B cell (primary cell): ENCODE measurements at regions not wholly inside any gene's neighbourhood (a gene's known extent, or its start where the extent isn't known, plus 50 kb on each side); places are given as distances from the start of the nearest gene placed in this dataset.

Source experiments
- ATAC-seq: fragments of 200-7000 bp; cut with Tn5 transposase; one replicate; pipeline ENCODE4 v1.10.0; 2021; ENCODE audit warnings: low read depth, mild to moderate bottlenecking, moderate number of reproducible peaks, moderate library complexity
- CTCF ChIA-PET: fragments of 350-600 bp; sonication (Branson Sonifier 250); formaldehyde crosslinking; loops from one replicate; lab custom pipeline; 2021; ENCODE audit warnings: antibody characterized with exemption, inconsistent platforms; lab: Charles Lee
- POLR2A ChIA-PET: fragments of 350-600 bp; sonication (Branson Sonifier 250); formaldehyde crosslinking; loops from one replicate; lab custom pipeline; 2021; ENCODE audit warnings: antibody characterized with exemption; lab: Charles Lee
- DNase-seq: peaks from one replicate; pipeline ENCODE4 v3.0.0; 2013
- H2AFZ ChIP-seq: 2 replicates; pipeline ENCODE4 v1.6.1; 2012; ENCODE audit warnings: mild to moderate bottlenecking, low read depth, low read length; ENCODE audit not compliant: insufficient read depth, poor library complexity, severe bottlenecking
- H3K27ac ChIP-seq, 2 donors: 1 replicate in 1 of 2; 2 replicates in 1 of 2; pipeline ENCODE4 v1.5.1; 2012 to 2013; ENCODE audit warnings: low read length in 2 of 2, mild to moderate bottlenecking in 2 of 2, moderate library complexity in 1 of 2
- H3K27me3 ChIP-seq, 4 experiments: fragments of 200-600 bp in 1 of 4; sonication (generic) in 1 of 4; replicated peaks in 1 of 4; 1 replicate in 2 of 4; 2 replicates in 2 of 4; pipeline versions ENCODE4 v1.6.1 to v1.7.0; 2013 to 2016; ENCODE audit warnings: low read length in 3 of 4, mild to moderate bottlenecking in 2 of 4, mixed read lengths in 1 of 4, moderate library complexity in 1 of 4; ENCODE audit not compliant: insufficient read depth in 4 of 4, control insufficient read depth in 3 of 4; ENCODE audit errors: control extremely low read depth in 1 of 4
- H3K36me3 ChIP-seq, 2 experiments: replicated peaks in 1 of 2; 1 replicate in 1 of 2; 2 replicates in 1 of 2; pipeline versions ENCODE4 v1.6.1 to v1.7.1; 2013; ENCODE audit warnings: low read length in 1 of 2; ENCODE audit not compliant: insufficient read depth in 2 of 2, control insufficient read depth in 1 of 2; ENCODE audit errors: control extremely low read depth in 1 of 2, extremely low read depth in 1 of 2
- H3K4me1 ChIP-seq, 2 donors: fragments of 200-600 bp in 1 of 2; sonication (generic) in 1 of 2; 1 replicate in 1 of 2; 2 replicates in 1 of 2; pipeline versions ENCODE4 v1.5.1 to v1.6.1; 2013 to 2017; ENCODE audit warnings: low read length in 2 of 2; ENCODE audit not compliant: control insufficient read depth in 2 of 2, insufficient read depth in 2 of 2
- H3K4me2 ChIP-seq: replicated peaks from 2 replicates; pipeline ENCODE3; 2012; ENCODE audit warnings: mild to moderate bottlenecking, low read depth, low read length; ENCODE audit not compliant: poor library complexity, severe bottlenecking
- H3K4me3 ChIP-seq, 5 experiments: fragments of 200-600 bp in 1 of 5; sonication (generic) in 1 of 5; 1 replicate in 3 of 5; 2 replicates in 2 of 5; pipeline versions ENCODE4 v1.5.1 to v1.7.0; 2011 to 2016; ENCODE audit warnings: low read length in 4 of 5, mild to moderate bottlenecking in 4 of 5, low read depth in 2 of 5, control low read depth in 1 of 5, moderate library complexity in 1 of 5; ENCODE audit not compliant: insufficient read depth in 1 of 5; ENCODE audit errors: control extremely low read depth in 1 of 5, extremely low read depth in 1 of 5
- H3K79me2 ChIP-seq: fragments of 200-600 bp; sonication (generic); one replicate; pipeline ENCODE4 v1.6.0; 2016; ENCODE audit warnings: low read length; ENCODE audit not compliant: control insufficient read depth, insufficient read depth
- H3K9ac ChIP-seq: fragments of 200-600 bp; sonication (generic); 2 replicates; pipeline ENCODE4 v1.6.1; 2017; ENCODE audit warnings: mild to moderate bottlenecking, low read length, moderate library complexity
- H3K9me3 ChIP-seq, 3 donors: one replicate each; pipeline versions ENCODE4 v1.6.1 to v1.7.1; 2013; ENCODE audit warnings: low read length in 2 of 3; ENCODE audit not compliant: control insufficient read depth in 2 of 3, insufficient read depth in 1 of 3; ENCODE audit errors: control extremely low read depth in 1 of 3
- H4K20me1 ChIP-seq: 2 replicates; pipeline ENCODE4 v1.6.0; 2012; ENCODE audit warnings: mild to moderate bottlenecking, low read length; ENCODE audit not compliant: insufficient read depth, control insufficient read depth, poor library complexity, severe bottlenecking
- H3K27ac Mint-ChIP-seq: one replicate; pipeline ENCODE4 v1.8.0; 2021; ENCODE audit warnings: mixed read lengths
- H3K27me3 Mint-ChIP-seq: one replicate; pipeline ENCODE4 v1.8.0; 2021; ENCODE audit warnings: mixed read lengths
- H3K4me1 Mint-ChIP-seq: one replicate; pipeline ENCODE4 v1.8.0; 2021; ENCODE audit warnings: mixed read lengths
- H3K4me3 Mint-ChIP-seq: one replicate; pipeline ENCODE4 v1.8.0; 2021; ENCODE audit warnings: mixed read lengths
- H3K9me3 Mint-ChIP-seq: one replicate; pipeline ENCODE4 v1.8.0; 2022; ENCODE audit warnings: mixed read lengths; ENCODE audit not compliant: insufficient read depth
- EZH2 ChIP-seq: IDR thresholded peaks from 2 replicates; pipeline ENCODE4 v1.6.1; 2012; ENCODE audit warnings: borderline replicate concordance, low read depth, mild to moderate bottlenecking, moderate library complexity, low read length; ENCODE audit not compliant: insufficient read depth, poor library complexity, severe bottlenecking
- WGBS: methylation state at CpG from one replicate; pipeline ENCODE4 v1.1.5; 2013; ENCODE audit warnings: missing lambda C conversion rate; ENCODE audit not compliant: insufficient coverage; 5-methylcytosine and 5-hydroxymethylcytosine counted together
- intact Hi-C: fragments of 100-400 bp; cut with micrococcal nuclease; formaldehyde crosslinking; loops from one replicate; pipeline ENCODE4 v1.10.0; 2022
- TF ChIP-seq, protein P1 (sequence below): fragments of 200-600 bp; IDR thresholded peaks from one replicate; pipeline ENCODE4 v1.8.0; 2022; ENCODE audit warnings: antibody characterized with exemption, mild to moderate bottlenecking

DNA sequence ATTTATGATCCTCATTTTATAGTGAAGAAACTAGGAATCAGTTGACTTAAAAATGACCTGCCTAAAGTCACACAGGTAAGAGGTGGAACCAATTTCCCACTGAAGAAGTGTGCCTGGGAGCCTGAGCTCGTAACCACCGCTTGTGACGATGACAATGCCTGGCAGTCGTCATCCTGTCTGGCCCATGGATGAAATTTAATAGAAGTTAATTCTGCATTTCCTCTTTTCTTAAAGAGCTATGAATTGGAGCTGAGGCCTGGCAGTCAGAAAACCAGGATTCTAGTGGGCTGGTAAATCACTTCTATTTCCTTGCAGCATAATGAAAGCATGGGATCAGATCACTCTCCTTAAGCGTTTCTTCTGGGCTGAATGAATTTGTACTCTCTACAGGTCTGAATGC lies 200.0 kb upstream of the SGK1 start:
- Histone ChIP-seq H3K9ac (no peak overlapping the region), H4K20me1 (no peaks in the 10 kb centered on the region), H3K27ac (no peak overlapping the region), H3K4me3 (no peak overlapping the region), H3K4me2 (no peak overlapping the region), H3K79me2 (no peaks in the 10 kb centered on the region), H2AFZ (no peak overlapping the region), H3K27me3 (no peaks in the 10 kb centered on the region), H3K36me3 (no peaks in the 10 kb centered on the region), H3K9me3 (no peaks in the 10 kb centered on the region), H3K4me1 (peaks cover 8 to 15% of the 10 kb centered on the region in 2 donors)
- CTCF ChIA-PET, result interaction anchor here (0.6 kb wide), 1 partner anchor 39 kb away, joined by 5 read pairs; no protein-coding TSS in a partner anchor
- WGBS, result 89% methylated on average over 3 of the region's 5 CpGs
- DNase-seq (no peak), ATAC-seq (no peak)
- H3K9me3 Mint-ChIP-seq, result no peaks in the 10 kb centered on the region
- H3K27me3 Mint-ChIP-seq, result no peaks in the 10 kb centered on the region
- intact Hi-C loops, result no loop called here
- TF ChIP-seq EZH2, result no peak
- TF ChIP-seq, protein P1, sequence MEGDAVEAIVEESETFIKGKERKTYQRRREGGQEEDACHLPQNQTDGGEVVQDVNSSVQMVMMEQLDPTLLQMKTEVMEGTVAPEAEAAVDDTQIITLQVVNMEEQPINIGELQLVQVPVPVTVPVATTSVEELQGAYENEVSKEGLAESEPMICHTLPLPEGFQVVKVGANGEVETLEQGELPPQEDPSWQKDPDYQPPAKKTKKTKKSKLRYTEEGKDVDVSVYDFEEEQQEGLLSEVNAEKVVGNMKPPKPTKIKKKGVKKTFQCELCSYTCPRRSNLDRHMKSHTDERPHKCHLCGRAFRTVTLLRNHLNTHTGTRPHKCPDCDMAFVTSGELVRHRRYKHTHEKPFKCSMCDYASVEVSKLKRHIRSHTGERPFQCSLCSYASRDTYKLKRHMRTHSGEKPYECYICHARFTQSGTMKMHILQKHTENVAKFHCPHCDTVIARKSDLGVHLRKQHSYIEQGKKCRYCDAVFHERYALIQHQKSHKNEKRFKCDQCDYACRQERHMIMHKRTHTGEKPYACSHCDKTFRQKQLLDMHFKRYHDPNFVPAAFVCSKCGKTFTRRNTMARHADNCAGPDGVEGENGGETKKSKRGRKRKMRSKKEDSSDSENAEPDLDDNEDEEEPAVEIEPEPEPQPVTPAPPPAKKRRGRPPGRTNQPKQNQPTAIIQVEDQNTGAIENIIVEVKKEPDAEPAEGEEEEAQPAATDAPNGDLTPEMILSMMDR, result no peak
- peaks cover 12% of the 10 kb centered on the region for H3K4me1 Mint-ChIP-seq
- POLR2A ChIA-PET, result no interaction called here
- no peak overlapping the region for H3K27ac Mint-ChIP-seq
- H3K4me3 Mint-ChIP-seq, result no peak overlapping the region

- intact Hi-C loops, result no loop called here
- no peaks in the 10 kb centered on the region for H3K27me3 ChIP-seq
- peaks cover 9 to 15% of the 10 kb centered on the region in 2 donors for H3K4me1 ChIP-seq
- no peaks in the 10 kb centered on the region for H3K9me3 ChIP-seq
- H3K4me3 ChIP-seq, result no peak overlapping the region
- Mint-ChIP-seq H3K4me1 (peaks cover 14% of the 10 kb centered on the region), H3K4me3 (no peak overlapping the region), H3K9me3 (no peaks in the 10 kb centered on the region), H3K27me3 (no peaks in the 10 kb centered on the region), H3K27ac (no peak overlapping the region)
- WGBS, result 83% methylated on average over 8 of the region's 9 CpGs
- no peak overlapping the region for H2AFZ ChIP-seq
- no peak overlapping the region for H3K27ac ChIP-seq
- no peak for TF ChIP-seq EZH2
- TF ChIP-seq, protein P1, result no peak
- POLR2A ChIA-PET, result no interaction called here
- CTCF ChIA-PET, result interaction anchor here (0.6 to 1.2 kb wide), 2 partner anchors 8 to 38 kb away, joined by 3 to 5 read pairs; no protein-coding TSS in a partner anchor
- no peaks in the 10 kb centered on the region for H4K20me1 ChIP-seq
- H3K9ac ChIP-seq, result no peak overlapping the region
- DNase-seq (no peak), ATAC-seq (no peak)
- H3K79me2 ChIP-seq, result no peaks in the 10 kb centered on the region
- no peaks in the 10 kb centered on the region for H3K36me3 ChIP-seq
- no peak overlapping the region for H3K4me2 ChIP-seq
Measured at GRCh38 chr6:134517145-134517658, 199.3 kb upstream of the SGK1 start.
